ENCODE measurements at regions not wholly inside any gene's neighbourhood (a gene's known extent, or its start where the extent isn't known, plus 50 kb on each side); places are given as distances from the start of the nearest gene placed in this dataset.
"Not testable (repeated sequence)": the region's sequence is repeated elsewhere in the genome, so short reads cannot be mapped to it uniquely, and the experiment has no call there.

GRCh38 chr9:94449486-94449885 lies 105.4 kb upstream of the PCAT7 start:
- ATAC-seq (ENCODE audit: insufficient number of reproducible peaks, low FRiP score, low read depth) (no peak), DNase-seq (ENCODE audit: low spot score) (no peak)
- no peaks in the 10 kb centered on the region for H3K9me3 ChIP-seq
- no peaks in the 10 kb centered on the region for H3K27me3 ChIP-seq (replicated peaks; ENCODE audit: insufficient read depth)
- H3K4me1 ChIP-seq (ENCODE audit: control insufficient read depth in 1 of 2, low read depth in 2 of 2) = no peaks in the 10 kb centered on the region
- peaks cover 4% of the 10 kb centered on the region for H3K36me3 ChIP-seq
- no peak overlapping the region for H3K4me3 ChIP-seq
- H3K27ac ChIP-seq = no peak overlapping the region
- TF ChIP-seq CTCF (IDR thresholded peaks at IDR 0.05) = no peak

- peaks cover 23% of the 10 kb centered on the region for H3K9me3 ChIP-seq
- no peak overlapping the region for H3K27ac ChIP-seq
- no peak overlapping the region for H3K4me3 ChIP-seq
- peaks cover 13% of the 10 kb centered on the region for H3K36me3 ChIP-seq
- no peak for TF ChIP-seq CTCF (IDR thresholded peaks at IDR 0.05)
- no peaks in the 10 kb centered on the region for H3K27me3 ChIP-seq (replicated peaks; ENCODE audit: insufficient read depth)
- no peak for DNase-seq (ENCODE audit: low spot score)
- H3K4me1 ChIP-seq (ENCODE audit: control insufficient read depth in 1 of 2, low read depth in 2 of 2) = no peaks in the 10 kb centered on the region
- no peak for ATAC-seq (ENCODE audit: insufficient number of reproducible peaks, low FRiP score, low read depth)
Measured at GRCh38 chr9:94464790-94465189, 90.1 kb upstream of the PCAT7 start.

- not testable (repeated sequence) for ATAC-seq (ENCODE audit: insufficient number of reproducible peaks, low FRiP score, low read depth); H3K27ac ChIP-seq; H3K4me1 ChIP-seq (ENCODE audit: control insufficient read depth in 1 of 2, low read depth in 2 of 2)
Measured at GRCh38 chr9:94472063-94472462, 82.8 kb upstream of the PCAT7 start.

GRCh38 chr9:94472806-94473360 lies 82.0 kb upstream of the PCAT7 start:
- no peak for TF ChIP-seq CTCF (IDR thresholded peaks at IDR 0.05)
- H3K4me1 ChIP-seq (ENCODE audit: control insufficient read depth in 1 of 2, low read depth in 2 of 2) = peaks cover 0 to 6% of the 10 kb centered on the region in 2 donors

More at GRCh38 chr9:94472063-94472462, 82.8 kb upstream of the PCAT7 start:
- not testable (repeated sequence) for H3K4me3 ChIP-seq; H3K9me3 ChIP-seq; H3K27me3 ChIP-seq (replicated peaks; ENCODE audit: insufficient read depth); H3K36me3 ChIP-seq; DNase-seq (ENCODE audit: low spot score)

GRCh38 chr9:94478755-94479730 lies 75.8 kb upstream of the PCAT7 start:
- Histone ChIP-seq H3K4me3 (no peak overlapping the region), H3K27me3 (replicated peaks; ENCODE audit: insufficient read depth) (no peaks in the 10 kb centered on the region), H3K27ac (no peak overlapping the region), H3K4me1 (ENCODE audit: control insufficient read depth in 1 of 2, low read depth in 2 of 2) (no peaks in the 10 kb centered on the region), H3K36me3 (no peaks in the 10 kb centered on the region), H3K9me3 (no peaks in the 10 kb centered on the region)
- ATAC-seq (ENCODE audit: insufficient number of reproducible peaks, low FRiP score, low read depth) (no peak), DNase-seq (ENCODE audit: low spot score) (no peak)
- TF ChIP-seq CTCF (IDR thresholded peaks at IDR 0.05) = no peak

More at GRCh38 chr9:94472806-94473360, 82.0 kb upstream of the PCAT7 start:
- H3K27me3 ChIP-seq (replicated peaks; ENCODE audit: insufficient read depth) = no peaks in the 10 kb centered on the region
- DNase-seq (ENCODE audit: low spot score) (no peak), ATAC-seq (ENCODE audit: insufficient number of reproducible peaks, low FRiP score, low read depth) (no peak)
- H3K36me3 ChIP-seq = no peaks in the 10 kb centered on the region
- no peak overlapping the region for H3K4me3 ChIP-seq
- H3K27ac ChIP-seq = no peak overlapping the region
- peaks cover 9% of the 10 kb centered on the region for H3K9me3 ChIP-seq

Data from thoracic aorta (tissue), 2 donors.